PC-3 (cell line): ENCODE measurements at regions not wholly inside any gene's neighbourhood (a gene's known extent, or its start where the extent isn't known, plus 50 kb on each side); places are given as distances from the start of the nearest gene placed in this dataset.
A peak's percentile ranks its signal among the peaks of the same experiment; 100 is the strongest.

Experiments used
- ATAC-seq: fragments of 200-7000 bp; cut with Tn5 transposase; 2 replicates; pipeline ENCODE4 v1.9.1; 2020; ENCODE audit warnings: mild to moderate bottlenecking, moderate library complexity
- BruUV-seq: library from RNA; stranded (reverse); fragments of 400-500 nt; replicated peaks from 2 replicates; lab custom pipeline; 2021; lab: Mats Ljungman, UMichigan
- CTCF ChIA-PET: fragments of 300-600 bp; sonication (Branson Sonifier 250); formaldehyde crosslinking; loops from one replicate; lab custom pipeline; 2022; ENCODE audit warnings: antibody characterized with exemption; lab: Charles Lee
- POLR2A ChIA-PET: fragments of 300-600 bp; sonication (Branson Sonifier 250); formaldehyde crosslinking; loops from one replicate; lab custom pipeline; 2022; ENCODE audit warnings: antibody characterized with exemption; ENCODE audit not compliant: unreplicated experiment; lab: Charles Lee
- DNase-seq: peaks from one replicate; pipeline ENCODE4 v3.0.0-alpha.2; 2015
- H2AFZ ChIP-seq: fragments of 300-600 bp; sonication (generic); 2 replicates; pipeline ENCODE4 v1.6.0; 2016; ENCODE audit warnings: antibody characterized with exemption, low read length
- H3F3A ChIP-seq: fragments of 300-600 bp; sonication (generic); one replicate; pipeline ENCODE4 v1.6.0; 2017; ENCODE audit warnings: antibody characterized with exemption, low read length, control low read depth, mild to moderate bottlenecking; ENCODE audit not compliant: unreplicated experiment
- H3K27ac ChIP-seq: fragments of 300-600 bp; sonication (generic); 2 replicates; pipeline ENCODE4 v1.5.1; 2016; ENCODE audit warnings: mild to moderate bottlenecking, low read length
- H3K27me3 ChIP-seq: fragments of 300-600 bp; sonication (generic); 2 replicates; pipeline ENCODE4 v1.6.1; 2016; ENCODE audit warnings: low read length, mixed read lengths
- H3K36me3 ChIP-seq: fragments of 300-600 bp; sonication (generic); 2 replicates; pipeline ENCODE4 v1.6.1; 2016; ENCODE audit warnings: low read depth, mixed run types, low read length, mixed read lengths
- H3K4me1 ChIP-seq: fragments of 300-600 bp; sonication (generic); 2 replicates; pipeline ENCODE4 v1.5.1; 2016; ENCODE audit warnings: low read length; ENCODE audit not compliant: insufficient read depth
- H3K4me2 ChIP-seq: fragments of 300-600 bp; sonication (generic); 2 replicates; pipeline ENCODE4 v1.6.0; 2016; ENCODE audit warnings: low read length
- H3K4me3 ChIP-seq: fragments of 300-600 bp; sonication (generic); 2 replicates; pipeline ENCODE4 v1.5.1; 2016; ENCODE audit warnings: mild to moderate bottlenecking, low read length, mixed read lengths
- H3K79me2 ChIP-seq: fragments of 300-600 bp; sonication (generic); 2 replicates; pipeline ENCODE4 v1.6.1; 2017; ENCODE audit warnings: low read length, mixed read lengths
- H3K9ac ChIP-seq: fragments of 300-600 bp; sonication (generic); 2 replicates; pipeline ENCODE4 v1.6.0; 2016; ENCODE audit warnings: mild to moderate bottlenecking, low read length
- H3K9me2 ChIP-seq: fragments of 300-600 bp; sonication (generic); replicated peaks from 2 replicates; pipeline ENCODE4 v1.6.1; 2016; ENCODE audit warnings: mixed run types, low read length, mixed read lengths
- H3K9me3 ChIP-seq: fragments of 300-600 bp; sonication (generic); 2 replicates; pipeline ENCODE4 v1.6.1; 2016; ENCODE audit warnings: low read length, mixed read lengths
- H4K20me1 ChIP-seq: fragments of 300-600 bp; sonication (generic); 2 replicates; pipeline ENCODE4 v1.6.1; 2016; ENCODE audit warnings: low read length, mixed read lengths
- CTCF ChIP-seq: fragments of 300-600 bp; sonication (generic); conservative IDR thresholded peaks from 2 replicates; pipeline ENCODE4 v1.5.1; 2017; ENCODE audit warnings: antibody characterized with exemption, low read depth, mild to moderate bottlenecking, low read length
- EZH2 ChIP-seq: fragments of 300-600 bp; sonication (generic); IDR thresholded peaks from one replicate; pipeline ENCODE4 v1.6.1; 2017; ENCODE audit warnings: antibody characterized with exemption, mild to moderate bottlenecking, low read length; ENCODE audit not compliant: unreplicated experiment
- EZH2phosphoT487 ChIP-seq: fragments of 300-600 bp; sonication (generic); IDR thresholded peaks from 2 replicates; pipeline ENCODE4 v1.6.1; 2018; ENCODE audit warnings: mild to moderate bottlenecking, antibody characterized with exemption, low read length, borderline replicate concordance
- intact Hi-C: fragments of 100-400 bp; cut with micrococcal nuclease; formaldehyde crosslinking; loops from 2 replicates; pipeline ENCODE4 v1.9.0; 2023

- H4K20me1 ChIP-seq = no peaks in the 10 kb centered on the region
- DNase-seq = no peak
- 0 out of 2 replicates have a peak, but pooled peaks cover 7% of the 10 kb centered on the region for H3K27me3 ChIP-seq
- H3K9me3 ChIP-seq = no peaks in the 10 kb centered on the region
- no peak overlapping the region for H3K9ac ChIP-seq
- no TSS peak for BruUV-seq
- H3F3A ChIP-seq = no peaks in the 10 kb centered on the region
- H3K36me3 ChIP-seq = no peaks in the 10 kb centered on the region
- ChIA-PET POLR2A (no interaction called here), CTCF (no interaction called here)
- H3K79me2 ChIP-seq = no peaks in the 10 kb centered on the region
- no peaks in the 10 kb centered on the region for H3K4me1 ChIP-seq
- H3K9me2 ChIP-seq = no peaks in the 10 kb centered on the region
- TF ChIP-seq CTCF (no peak), EZH2phosphoT487 (no peak), EZH2 (no peak)
- intact Hi-C loops = no loop called here
- H2AFZ ChIP-seq = no peak overlapping the region
- no peak overlapping the region for H3K4me3 ChIP-seq
- H3K27ac ChIP-seq = no peak overlapping the region
- ATAC-seq = no peak
- no peak overlapping the region for H3K4me2 ChIP-seq
These were observed 362.6 kb downstream of the QKI start for GRCh38 chr6:163776906-163777686.

GRCh38 chr6:163776196-163776905 lies 361.8 kb downstream of the QKI start:
- no peaks in the 10 kb centered on the region for H3K36me3 ChIP-seq
- H3K9ac ChIP-seq = no peak overlapping the region
- ATAC-seq = no peak
- no peaks in the 10 kb centered on the region for H3F3A ChIP-seq
- CTCF ChIA-PET = no interaction called here
- H3K4me2 ChIP-seq = no peak overlapping the region
- no peaks in the 10 kb centered on the region for H3K4me1 ChIP-seq
- POLR2A ChIA-PET = no interaction called here
- H3K79me2 ChIP-seq = no peaks in the 10 kb centered on the region
- no peak for DNase-seq
- no peak overlapping the region for H2AFZ ChIP-seq
- BruUV-seq = no TSS peak
- H3K27me3 ChIP-seq = 0 out of 2 replicates have a peak, but pooled peaks cover 7% of the 10 kb centered on the region
- H3K27ac ChIP-seq = no peak overlapping the region
- no peaks in the 10 kb centered on the region for H4K20me1 ChIP-seq
- intact Hi-C loops = no loop called here
- no peaks in the 10 kb centered on the region for H3K9me2 ChIP-seq
- no peak overlapping the region for H3K4me3 ChIP-seq
- TF ChIP-seq EZH2phosphoT487 (no peak), EZH2 (no peak), CTCF (no peak)
- no peaks in the 10 kb centered on the region for H3K9me3 ChIP-seq

- ChIA-PET POLR2A (no interaction called here), CTCF (no interaction called here)
- Histone ChIP-seq H3K4me1 (no peaks in the 10 kb centered on the region), H3K4me2 (no peak overlapping the region), H4K20me1 (no peaks in the 10 kb centered on the region), H3K36me3 (no peaks in the 10 kb centered on the region), H3K27me3 (0 out of 2 replicates have a peak, but pooled peaks cover 7% of the 10 kb centered on the region), H3K27ac (no peak overlapping the region), H2AFZ (no peak overlapping the region), H3K79me2 (no peaks in the 10 kb centered on the region), H3K9me2 (no peaks in the 10 kb centered on the region), H3K9me3 (no peaks in the 10 kb centered on the region), H3K9ac (no peak overlapping the region), H3K4me3 (no peak overlapping the region), H3F3A (no peaks in the 10 kb centered on the region)
- ATAC-seq (no peak), DNase-seq (peak; percentile 6)
- no TSS peak for BruUV-seq
- no peak for TF ChIP-seq EZH2phosphoT487
- TF ChIP-seq CTCF = 0 out of 2 replicates have a peak, but pooled peaks have one; percentile 8
- TF ChIP-seq EZH2 = no peak
- intact Hi-C loops = no loop called here
These were observed 360.8 kb downstream of the QKI start for GRCh38 chr6:163775313-163775712.
